Fibroblast of mammary gland (primary cell): ENCODE measurements at regions not wholly inside any gene's neighbourhood (a gene's known extent, or its start where the extent isn't known, plus 50 kb on each side); places are given as distances from the start of the nearest gene placed in this dataset.

Experiments
- DNase-seq: peaks from one replicate; pipeline ENCODE4 v3.0.0-alpha.2; 2010; ENCODE audit warnings: low read depth
- H3K4me3 ChIP-seq: 2 replicates; pipeline ENCODE4 v1.5.1; 2011; ENCODE audit warnings: low read depth, mild to moderate bottlenecking, low read length, moderate library complexity; ENCODE audit not compliant: control insufficient read depth
- CTCF ChIP-seq: conservative IDR thresholded peaks from 2 replicates; pipeline ENCODE4 v1.5.1; 2011; ENCODE audit warnings: low read depth, low read length, inconsistent platforms; ENCODE audit not compliant: control insufficient read depth, insufficient read depth

- H3K4me3 ChIP-seq, result no peak overlapping the region
- no peak for DNase-seq
- no peak for TF ChIP-seq CTCF
Measured at GRCh38 chr4:147194114-147194513, 248.4 kb upstream of the TTC29 start.

GRCh38 chr4:147194604-147195003 is 248.9 kb upstream of the TTC29 start:
- TF ChIP-seq CTCF, result no peak
- no peak for DNase-seq
- H3K4me3 ChIP-seq, result no peak overlapping the region

GRCh38 chr4:147195386-147195785 is 249.7 kb upstream of the TTC29 start:
- H3K4me3 ChIP-seq, result no peak overlapping the region
- DNase-seq, result no peak
- no peak for TF ChIP-seq CTCF

- DNase-seq, result no peak
- TF ChIP-seq CTCF, result no peak
- no peak overlapping the region for H3K4me3 ChIP-seq
Measured at GRCh38 chr4:147198411-147199051, 252.9 kb upstream of the TTC29 start.

- no peak for DNase-seq
- H3K4me3 ChIP-seq, result no peak overlapping the region
- no peak for TF ChIP-seq CTCF
Measured at GRCh38 chr4:147201016-147201415, 255.4 kb upstream of the TTC29 start.

- no peak overlapping the region for H3K4me3 ChIP-seq
- DNase-seq, result no peak
- TF ChIP-seq CTCF, result no peak
Measured at GRCh38 chr4:147206807-147207206, 261.1 kb upstream of the TTC29 start.

- TF ChIP-seq CTCF, result no peak
- H3K4me3 ChIP-seq, result no peak overlapping the region
- peak; percentile 23 for DNase-seq
Measured at GRCh38 chr4:147207911-147208310, 262.2 kb upstream of the TTC29 start.
